ENCODE measurements at regions not wholly inside any gene's neighbourhood (a gene's known extent, or its start where the extent isn't known, plus 50 kb on each side); places are given as distances from the start of the nearest gene placed in this dataset.

DNA sequence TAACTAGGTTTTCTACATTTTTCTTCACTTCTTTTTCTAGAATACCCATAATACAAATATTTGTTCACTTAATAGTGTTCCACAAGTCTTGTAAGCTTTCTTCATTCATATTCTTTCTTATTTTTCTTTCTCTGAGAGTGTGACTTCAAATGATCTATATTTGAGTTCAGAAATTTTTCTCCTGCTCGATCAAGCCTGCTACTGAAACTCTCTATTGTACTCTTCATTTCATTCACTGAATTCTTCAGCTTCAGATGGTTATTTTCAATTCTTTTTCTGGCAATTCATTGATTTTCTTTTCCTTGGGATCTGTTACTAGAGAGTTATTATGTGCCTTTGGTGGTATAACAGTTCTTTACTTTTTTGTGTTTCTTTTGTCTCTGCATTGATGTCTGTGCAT lies 82.5 kb upstream of the CAMK1G start:
- DNase-seq (ENCODE audit: low spot score) = no peak
- Histone ChIP-seq H3K36me3 (no peaks in the 10 kb centered on the region), H3K27me3 (replicated peaks; ENCODE audit: insufficient read depth) (no peaks in the 10 kb centered on the region), H3K4me3 (no peak overlapping the region), H3K27ac (no peak overlapping the region), H3K4me1 (ENCODE audit: control insufficient read depth in 1 of 2, low read depth in 2 of 2) (no peaks in the 10 kb centered on the region), H3K9me3 (no peaks in the 10 kb centered on the region)
- ATAC-seq (ENCODE audit: insufficient number of reproducible peaks, low FRiP score, low read depth) = no peak
- TF ChIP-seq, protein P1, sequence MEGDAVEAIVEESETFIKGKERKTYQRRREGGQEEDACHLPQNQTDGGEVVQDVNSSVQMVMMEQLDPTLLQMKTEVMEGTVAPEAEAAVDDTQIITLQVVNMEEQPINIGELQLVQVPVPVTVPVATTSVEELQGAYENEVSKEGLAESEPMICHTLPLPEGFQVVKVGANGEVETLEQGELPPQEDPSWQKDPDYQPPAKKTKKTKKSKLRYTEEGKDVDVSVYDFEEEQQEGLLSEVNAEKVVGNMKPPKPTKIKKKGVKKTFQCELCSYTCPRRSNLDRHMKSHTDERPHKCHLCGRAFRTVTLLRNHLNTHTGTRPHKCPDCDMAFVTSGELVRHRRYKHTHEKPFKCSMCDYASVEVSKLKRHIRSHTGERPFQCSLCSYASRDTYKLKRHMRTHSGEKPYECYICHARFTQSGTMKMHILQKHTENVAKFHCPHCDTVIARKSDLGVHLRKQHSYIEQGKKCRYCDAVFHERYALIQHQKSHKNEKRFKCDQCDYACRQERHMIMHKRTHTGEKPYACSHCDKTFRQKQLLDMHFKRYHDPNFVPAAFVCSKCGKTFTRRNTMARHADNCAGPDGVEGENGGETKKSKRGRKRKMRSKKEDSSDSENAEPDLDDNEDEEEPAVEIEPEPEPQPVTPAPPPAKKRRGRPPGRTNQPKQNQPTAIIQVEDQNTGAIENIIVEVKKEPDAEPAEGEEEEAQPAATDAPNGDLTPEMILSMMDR (IDR thresholded peaks at IDR 0.05) = no peak

DNA sequence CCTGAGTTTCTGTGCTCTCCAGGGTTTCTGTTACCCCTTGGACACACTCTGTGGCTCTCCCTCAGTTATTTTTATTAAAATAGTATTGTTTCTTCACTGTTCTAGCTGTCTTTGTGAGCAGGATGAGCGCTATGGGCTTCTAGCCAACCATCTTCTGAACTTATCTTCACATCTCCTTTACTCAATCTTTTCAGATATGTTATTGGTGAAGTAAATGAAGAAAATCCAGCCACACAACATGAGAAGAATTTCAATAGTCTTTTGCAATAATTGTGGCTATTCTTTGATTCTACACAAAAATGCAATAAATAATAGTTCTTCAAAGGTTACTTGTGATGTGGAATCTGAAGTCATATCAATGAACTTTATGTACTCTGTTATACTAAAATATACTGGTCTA lies 80.3 kb upstream of the CAMK1G start:
- Histone ChIP-seq H3K9me3 (no peaks in the 10 kb centered on the region), H3K4me1 (ENCODE audit: control insufficient read depth in 1 of 2, low read depth in 2 of 2) (no peaks in the 10 kb centered on the region), H3K27ac (no peak overlapping the region), H3K27me3 (replicated peaks; ENCODE audit: insufficient read depth) (no peaks in the 10 kb centered on the region), H3K36me3 (no peaks in the 10 kb centered on the region), H3K4me3 (no peak overlapping the region)
- TF ChIP-seq, protein P1 (IDR thresholded peaks at IDR 0.05) = no peak
- no peak for DNase-seq (ENCODE audit: low spot score)
- no peak for ATAC-seq (ENCODE audit: insufficient number of reproducible peaks, low FRiP score, low read depth)

DNA sequence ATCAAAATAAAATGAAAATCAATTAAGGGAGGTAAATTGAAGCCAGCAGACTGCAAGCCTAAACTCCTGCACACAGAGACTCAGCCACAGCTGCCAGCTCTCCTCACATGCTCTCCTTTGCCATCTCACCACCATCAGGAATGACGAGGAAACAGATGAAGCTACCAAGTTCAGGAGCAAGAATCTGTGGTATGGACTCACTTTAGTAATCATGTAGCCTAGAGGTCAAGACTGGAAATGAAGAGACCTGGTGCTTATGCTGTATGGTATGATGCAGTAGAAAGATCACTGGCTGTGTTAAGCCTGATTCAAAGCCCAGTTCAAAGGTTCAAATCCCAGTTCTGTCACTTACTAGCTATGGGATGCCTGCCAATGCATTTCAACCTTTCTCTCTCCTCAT lies 78.9 kb upstream of the CAMK1G start:
- H3K4me1 ChIP-seq (ENCODE audit: control insufficient read depth in 1 of 2, low read depth in 2 of 2) = no peaks in the 10 kb centered on the region
- H3K4me3 ChIP-seq = no peak overlapping the region
- TF ChIP-seq, protein P1 (IDR thresholded peaks at IDR 0.05) = no peak
- ATAC-seq (ENCODE audit: insufficient number of reproducible peaks, low FRiP score, low read depth) = no peak
- no peak overlapping the region for H3K27ac ChIP-seq
- no peaks in the 10 kb centered on the region for H3K9me3 ChIP-seq
- H3K27me3 ChIP-seq (replicated peaks; ENCODE audit: insufficient read depth) = no peaks in the 10 kb centered on the region
- no peak for DNase-seq (ENCODE audit: low spot score)
- H3K36me3 ChIP-seq = no peaks in the 10 kb centered on the region

DNA sequence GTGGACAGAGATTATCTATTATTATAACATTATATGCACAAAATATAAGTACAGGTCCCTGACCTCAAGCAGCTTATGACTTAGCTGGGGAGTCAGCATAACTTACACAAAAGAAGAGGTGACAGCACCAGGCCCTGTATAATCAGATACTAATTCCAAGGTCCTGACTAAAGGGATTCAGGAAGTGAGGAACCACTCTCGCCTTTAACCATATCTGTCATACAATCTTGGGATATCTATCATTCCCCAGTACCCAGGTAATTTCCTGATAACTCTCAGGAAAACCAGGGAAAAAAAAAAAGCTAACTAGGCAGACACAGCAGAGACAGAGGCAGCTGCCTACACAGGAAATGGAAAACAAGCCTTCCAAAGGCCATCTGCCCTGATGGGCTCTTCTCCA lies 78.5 kb upstream of the CAMK1G start:
- H3K27me3 ChIP-seq (replicated peaks; ENCODE audit: insufficient read depth) = no peaks in the 10 kb centered on the region
- DNase-seq (ENCODE audit: low spot score) = no peak

DNA sequence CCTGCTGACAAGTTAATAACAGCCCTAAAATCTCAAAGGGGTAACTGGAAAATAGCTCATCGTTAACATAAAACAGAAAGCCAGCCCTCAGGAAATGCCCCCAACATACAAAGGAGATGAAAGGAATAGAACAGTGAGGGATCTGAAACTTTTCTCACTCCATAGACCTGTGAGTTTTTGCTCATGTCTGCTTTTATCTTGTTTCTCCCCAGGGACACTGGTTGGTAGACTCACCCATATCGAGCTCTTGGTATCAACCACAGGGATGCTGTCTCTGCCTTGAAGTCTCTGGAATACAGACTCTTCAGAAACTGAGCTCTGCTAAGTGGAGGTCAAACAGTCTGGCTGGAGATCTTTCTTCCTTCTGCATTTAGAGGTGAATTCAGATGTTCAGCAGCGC lies 77.4 kb upstream of the CAMK1G start:
- no peak overlapping the region for H3K4me3 ChIP-seq
- no peak overlapping the region for H3K27ac ChIP-seq
- no peak for DNase-seq (ENCODE audit: low spot score)
- H3K36me3 ChIP-seq = no peaks in the 10 kb centered on the region
- no peak for ATAC-seq (ENCODE audit: insufficient number of reproducible peaks, low FRiP score, low read depth)
- H3K27me3 ChIP-seq (replicated peaks; ENCODE audit: insufficient read depth) = no peaks in the 10 kb centered on the region
- no peaks in the 10 kb centered on the region for H3K9me3 ChIP-seq
- H3K4me1 ChIP-seq (ENCODE audit: control insufficient read depth in 1 of 2, low read depth in 2 of 2) = no peaks in the 10 kb centered on the region
- TF ChIP-seq, protein P1 (IDR thresholded peaks at IDR 0.05) = no peak

More for the DNA sequence above, 78.5 kb upstream of the CAMK1G start:
- ATAC-seq (ENCODE audit: insufficient number of reproducible peaks, low FRiP score, low read depth) = no peak
- Histone ChIP-seq H3K4me3 (no peak overlapping the region), H3K36me3 (no peaks in the 10 kb centered on the region), H3K4me1 (ENCODE audit: control insufficient read depth in 1 of 2, low read depth in 2 of 2) (no peaks in the 10 kb centered on the region), H3K9me3 (no peaks in the 10 kb centered on the region), H3K27ac (no peak overlapping the region)
- TF ChIP-seq, protein P1 (IDR thresholded peaks at IDR 0.05) = no peak

Data from thoracic aorta (tissue), 2 donors.